ENCODE measurements at regions not wholly inside any gene's neighbourhood (a gene's known extent, or its start where the extent isn't known, plus 50 kb on each side); places are given as distances from the start of the nearest gene placed in this dataset.

GRCh38 chr4:71194454-71194853 lies 144.4 kb upstream of the SLC4A4 start:
- H3K27me3 ChIP-seq: peaks cover 5% of the 10 kb centered on the region
- WGBS: 77% methylated on average over 1 of the region's 1 CpG
- DNase-seq (ENCODE audit: low spot score in 2 of 2): no peak
- H3K9me3 ChIP-seq: no peaks in the 10 kb centered on the region
- H3K4me3 ChIP-seq: no peak overlapping the region
- no peak overlapping the region for H3K27ac ChIP-seq
- no peaks in the 10 kb centered on the region for H3K4me1 ChIP-seq
- H3K36me3 ChIP-seq: no peaks in the 10 kb centered on the region
- no peak for TF ChIP-seq EP300 (IDR thresholded peaks at IDR 0.05)
- no peak for TF ChIP-seq POLR2A (IDR thresholded peaks at IDR 0.05)
- TF ChIP-seq CTCF (IDR thresholded peaks at IDR 0.05): no peak
- no peak for TF ChIP-seq POLR2AphosphoS5 (IDR thresholded peaks at IDR 0.05)

- H3K27ac ChIP-seq: no peak overlapping the region
- TF ChIP-seq EP300 (IDR thresholded peaks at IDR 0.05): no peak
- no peak for TF ChIP-seq CTCF (IDR thresholded peaks at IDR 0.05)
- TF ChIP-seq POLR2A (IDR thresholded peaks at IDR 0.05): no peak
- no peak for TF ChIP-seq POLR2AphosphoS5 (IDR thresholded peaks at IDR 0.05)
Measured at GRCh38 chr4:71195924-71196323, 142.9 kb upstream of the SLC4A4 start.

GRCh38 chr4:71198958-71199357 lies 139.9 kb upstream of the SLC4A4 start:
- no peak for DNase-seq (ENCODE audit: low spot score in 2 of 2)
- no peaks in the 10 kb centered on the region for H3K9me3 ChIP-seq
- H3K27me3 ChIP-seq: no peaks in the 10 kb centered on the region
- WGBS: 87% methylated on average over 2 of the region's 2 CpGs
- H3K4me3 ChIP-seq: no peak overlapping the region
- no peak for TF ChIP-seq CTCF (IDR thresholded peaks at IDR 0.05)
- no peak for TF ChIP-seq EP300 (IDR thresholded peaks at IDR 0.05)
- TF ChIP-seq POLR2AphosphoS5 (IDR thresholded peaks at IDR 0.05): no peak
- no peak for TF ChIP-seq POLR2A (IDR thresholded peaks at IDR 0.05)
- H3K27ac ChIP-seq: no peak overlapping the region
- H3K36me3 ChIP-seq: no peaks in the 10 kb centered on the region
- no peaks in the 10 kb centered on the region for H3K4me1 ChIP-seq

More at GRCh38 chr4:71195924-71196323, 142.9 kb upstream of the SLC4A4 start:
- H3K36me3 ChIP-seq: no peaks in the 10 kb centered on the region
- H3K9me3 ChIP-seq: no peaks in the 10 kb centered on the region
- H3K27me3 ChIP-seq: no peaks in the 10 kb centered on the region
- H3K4me3 ChIP-seq: no peak overlapping the region
- DNase-seq (ENCODE audit: low spot score in 2 of 2): no peak
- H3K4me1 ChIP-seq: no peaks in the 10 kb centered on the region
- WGBS: 70% methylated on average over 4 of the region's 4 CpGs

- no peaks in the 10 kb centered on the region for H3K27me3 ChIP-seq
- H3K4me3 ChIP-seq: no peak overlapping the region
- no peaks in the 10 kb centered on the region for H3K36me3 ChIP-seq
- no peaks in the 10 kb centered on the region for H3K9me3 ChIP-seq
- TF ChIP-seq CTCF (IDR thresholded peaks at IDR 0.05) (no peak), POLR2AphosphoS5 (IDR thresholded peaks at IDR 0.05) (no peak), POLR2A (IDR thresholded peaks at IDR 0.05) (no peak), EP300 (IDR thresholded peaks at IDR 0.05) (no peak)
- no peak overlapping the region for H3K27ac ChIP-seq
- DNase-seq (ENCODE audit: low spot score in 2 of 2): no peak
- H3K4me1 ChIP-seq: no peaks in the 10 kb centered on the region
- 64% methylated on average over 2 of the region's 2 CpGs for WGBS
Measured at GRCh38 chr4:71201057-71201456, 137.8 kb upstream of the SLC4A4 start.

- no peaks in the 10 kb centered on the region for H3K36me3 ChIP-seq
- no peaks in the 10 kb centered on the region for H3K9me3 ChIP-seq
- 75% methylated on average over 3 of the region's 3 CpGs for WGBS
- no peak overlapping the region for H3K4me3 ChIP-seq
- TF ChIP-seq CTCF (IDR thresholded peaks at IDR 0.05): no peak
- no peak for TF ChIP-seq EP300 (IDR thresholded peaks at IDR 0.05)
- TF ChIP-seq POLR2AphosphoS5 (IDR thresholded peaks at IDR 0.05): no peak
- no peak for TF ChIP-seq POLR2A (IDR thresholded peaks at IDR 0.05)
- no peak for DNase-seq (ENCODE audit: low spot score in 2 of 2)
- H3K4me1 ChIP-seq: no peaks in the 10 kb centered on the region
- no peak overlapping the region for H3K27ac ChIP-seq
- H3K27me3 ChIP-seq: no peaks in the 10 kb centered on the region
Measured at GRCh38 chr4:71201817-71202576, 136.8 kb upstream of the SLC4A4 start.
